Fibroblast of lung (primary cell): ENCODE measurements at regions not wholly inside any gene's neighbourhood (a gene's known extent, or its start where the extent isn't known, plus 50 kb on each side); places are given as distances from the start of the nearest gene placed in this dataset.

ENCODE experiments used
- DNase-seq, 2 donors: peaks; one replicate each; pipeline versions ENCODE4 v3.0.0 to v3.0.0-alpha.2; 2010; ENCODE audit warnings: low read depth in 2 of 2
- H2AFZ ChIP-seq: 2 replicates; pipeline ENCODE4 v1.5.1; 2012; ENCODE audit warnings: low read length, control low read depth, inconsistent platforms
- H3K27ac ChIP-seq: 2 replicates; pipeline ENCODE4 v1.5.1; 2011; ENCODE audit warnings: low read length, control low read depth; ENCODE audit not compliant: insufficient read depth
- H3K27me3 ChIP-seq: 2 replicates; pipeline ENCODE4 v1.5.1; 2011; ENCODE audit warnings: mild to moderate bottlenecking, low read length; ENCODE audit not compliant: control insufficient read depth, insufficient read depth
- H3K36me3 ChIP-seq: 2 replicates; pipeline ENCODE4 v1.5.1; 2011; ENCODE audit warnings: low read length; ENCODE audit not compliant: control insufficient read depth, insufficient read depth
- H3K4me1 ChIP-seq: 2 replicates; pipeline ENCODE4 v1.5.1; 2011; ENCODE audit warnings: low read length; ENCODE audit not compliant: control insufficient read depth, insufficient read depth; ENCODE audit errors: extremely low read depth
- H3K4me2 ChIP-seq: 2 replicates; pipeline ENCODE4 v1.5.1; 2011; ENCODE audit warnings: low read length, control low read depth; ENCODE audit not compliant: insufficient read depth; ENCODE audit errors: extremely low read depth
- H3K4me3 ChIP-seq, 4 experiments: fragments of 200-600 bp in 1 of 4; sonication (generic) in 1 of 4; replicated peaks in 1 of 4; 2 replicates each; pipeline ENCODE4 v1.5.1; 2011 to 2016; ENCODE audit warnings: low read length in 4 of 4, low read depth in 3 of 4, mild to moderate bottlenecking in 3 of 4, control low read depth in 2 of 4, inconsistent platforms in 1 of 4, mixed read lengths in 1 of 4; ENCODE audit not compliant: insufficient read depth in 1 of 4; ENCODE audit errors: control extremely low read depth in 1 of 4
- H3K79me2 ChIP-seq: 2 replicates; pipeline ENCODE4 v1.5.1; 2012; ENCODE audit warnings: mild to moderate bottlenecking, low read length, inconsistent platforms; ENCODE audit not compliant: control insufficient read depth, insufficient read depth
- H3K9ac ChIP-seq: 2 replicates; pipeline ENCODE4 v1.5.1; 2011; ENCODE audit warnings: mild to moderate bottlenecking, low read length, control low read depth; ENCODE audit not compliant: insufficient read depth
- H3K9me3 ChIP-seq: 2 replicates; pipeline ENCODE4 v1.5.1; 2012; ENCODE audit warnings: low read depth, low read length; ENCODE audit not compliant: control insufficient read depth, insufficient read depth
- H4K20me1 ChIP-seq: 2 replicates; pipeline ENCODE4 v1.5.1; 2011; ENCODE audit warnings: low read length; ENCODE audit not compliant: control insufficient read depth, insufficient read depth; ENCODE audit errors: extremely low read depth
- CTCF ChIP-seq, 2 donors: IDR thresholded peaks in 1 of 2; conservative IDR thresholded peaks in 1 of 2; 1 replicate in 1 of 2; 2 replicates in 1 of 2; pipeline ENCODE4 v1.5.1; 2011 to 2012; ENCODE audit warnings: low read length in 2 of 2, control low read depth in 1 of 2, inconsistent platforms in 1 of 2, low read depth in 1 of 2, mild to moderate bottlenecking in 1 of 2
- EZH2 ChIP-seq: IDR thresholded peaks from 2 replicates; pipeline ENCODE4 v1.5.1; 2012; ENCODE audit warnings: low read length, control low read depth, mild to moderate bottlenecking; ENCODE audit errors: missing control alignments

GRCh38 chr9:28832168-28832770, 1259.0 kb upstream of the C9orf72 start:
- Histone ChIP-seq H3K9me3 (no peaks in the 10 kb centered on the region), H3K9ac (no peak overlapping the region), H2AFZ (no peak overlapping the region), H3K4me2 (no peak overlapping the region), H3K36me3 (no peaks in the 10 kb centered on the region), H3K27ac (no peak overlapping the region), H4K20me1 (no peaks in the 10 kb centered on the region), H3K4me3 (no peak overlapping the region), H3K79me2 (no peaks in the 10 kb centered on the region), H3K27me3 (no peaks in the 10 kb centered on the region), H3K4me1 (no peaks in the 10 kb centered on the region)
- DNase-seq = no peak
- no peak for TF ChIP-seq EZH2
- TF ChIP-seq CTCF (conservative IDR thresholded peaks at IDR 0.05 in 1 of 2, IDR thresholded peaks at IDR 0.05 in 1 of 2; ENCODE audit: low read depth in 1 of 2, low read length in 2 of 2) = no peak

DNA sequence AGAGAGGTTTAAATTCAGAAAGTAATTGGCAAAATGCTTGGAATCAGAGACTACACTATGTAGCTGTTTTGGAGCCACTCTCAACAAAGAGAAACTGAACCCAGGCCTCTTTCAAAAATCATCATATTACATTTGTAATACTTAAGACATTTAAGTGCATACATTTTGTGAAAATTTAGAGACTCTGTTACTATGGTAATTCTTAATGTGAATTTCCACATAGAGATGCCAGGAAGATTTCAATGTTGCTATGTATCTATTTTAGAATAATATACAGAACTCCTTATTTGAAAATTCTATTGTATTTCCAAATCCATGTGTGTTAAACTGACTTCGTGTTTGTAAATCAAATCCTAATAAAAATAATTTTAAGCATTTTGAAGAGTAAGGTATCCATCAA, 1260.9 kb upstream of the C9orf72 start:
- Histone ChIP-seq H3K4me1 (no peaks in the 10 kb centered on the region), H2AFZ (no peak overlapping the region), H3K4me3 (no peak overlapping the region), H3K27me3 (no peaks in the 10 kb centered on the region), H3K9ac (no peak overlapping the region), H3K36me3 (no peaks in the 10 kb centered on the region), H4K20me1 (no peaks in the 10 kb centered on the region), H3K27ac (no peak overlapping the region), H3K79me2 (no peaks in the 10 kb centered on the region), H3K9me3 (no peaks in the 10 kb centered on the region), H3K4me2 (no peak overlapping the region)
- TF ChIP-seq EZH2 = no peak
- no peak for TF ChIP-seq CTCF (conservative IDR thresholded peaks at IDR 0.05 in 1 of 2, IDR thresholded peaks at IDR 0.05 in 1 of 2; ENCODE audit: low read depth in 1 of 2, low read length in 2 of 2)
- DNase-seq = no peak

DNA sequence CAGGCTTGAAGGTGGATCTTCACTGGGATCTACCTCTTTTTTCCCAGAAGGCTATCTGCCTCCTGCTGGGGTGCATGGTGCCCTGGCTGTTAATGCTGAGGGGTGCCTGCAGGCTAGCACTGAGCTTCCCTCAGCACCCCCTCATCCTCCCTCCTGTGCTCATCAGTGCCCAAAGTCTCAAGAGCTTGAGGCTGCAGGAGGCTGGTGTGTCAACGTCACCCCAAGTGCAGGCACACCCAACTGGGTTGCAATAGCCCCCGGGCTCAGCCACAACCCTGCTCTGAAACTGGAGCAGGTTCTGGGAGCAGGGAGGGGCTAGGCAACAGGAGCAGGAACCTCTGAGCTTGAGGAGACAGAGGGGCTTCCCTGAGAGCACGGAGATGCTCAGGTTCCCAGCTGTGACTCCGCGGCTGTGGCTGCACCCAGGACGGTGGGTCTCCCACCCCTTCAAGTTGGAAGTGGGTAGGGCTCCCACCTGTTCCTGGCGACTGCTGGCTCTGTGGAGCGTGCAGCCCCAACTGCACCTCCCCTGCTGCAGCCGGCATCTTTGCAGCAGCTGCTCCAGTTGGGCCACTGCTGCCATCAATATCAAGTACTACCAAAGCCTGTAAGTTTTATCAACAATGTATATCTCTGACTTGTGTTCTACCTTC, 1266.6 kb upstream of the C9orf72 start:
- Histone ChIP-seq H3K9ac (no peak overlapping the region), H3K36me3 (no peaks in the 10 kb centered on the region), H3K4me1 (no peaks in the 10 kb centered on the region), H3K27me3 (no peaks in the 10 kb centered on the region), H3K9me3 (no peaks in the 10 kb centered on the region), H2AFZ (no peak overlapping the region), H3K4me3 (no peak overlapping the region), H3K4me2 (no peak overlapping the region), H4K20me1 (no peaks in the 10 kb centered on the region), H3K27ac (no peak overlapping the region), H3K79me2 (no peaks in the 10 kb centered on the region)
- no peak for DNase-seq
- TF ChIP-seq CTCF (conservative IDR thresholded peaks at IDR 0.05 in 1 of 2, IDR thresholded peaks at IDR 0.05 in 1 of 2; ENCODE audit: low read depth in 1 of 2, low read length in 2 of 2) (no peak), EZH2 (no peak)
